B cell (primary cell): ENCODE measurements at regions not wholly inside any gene's neighbourhood (a gene's known extent, or its start where the extent isn't known, plus 50 kb on each side); places are given as distances from the start of the nearest gene placed in this dataset.

ENCODE experiments used
- ATAC-seq: fragments of 200-7000 bp; cut with Tn5 transposase; one replicate; pipeline ENCODE4 v1.10.0; 2021; ENCODE audit warnings: low read depth, mild to moderate bottlenecking, moderate number of reproducible peaks, moderate library complexity
- CTCF ChIA-PET: fragments of 350-600 bp; sonication (Branson Sonifier 250); formaldehyde crosslinking; loops from one replicate; lab custom pipeline; 2021; ENCODE audit warnings: antibody characterized with exemption, inconsistent platforms; lab: Charles Lee
- POLR2A ChIA-PET: fragments of 350-600 bp; sonication (Branson Sonifier 250); formaldehyde crosslinking; loops from one replicate; lab custom pipeline; 2021; ENCODE audit warnings: antibody characterized with exemption; lab: Charles Lee
- DNase-seq: peaks from one replicate; pipeline ENCODE4 v3.0.0; 2013
- H2AFZ ChIP-seq: 2 replicates; pipeline ENCODE4 v1.6.1; 2012; ENCODE audit warnings: mild to moderate bottlenecking, low read depth, low read length; ENCODE audit not compliant: insufficient read depth, poor library complexity, severe bottlenecking
- H3K27ac ChIP-seq, 2 donors: 1 replicate in 1 of 2; 2 replicates in 1 of 2; pipeline ENCODE4 v1.5.1; 2012 to 2013; ENCODE audit warnings: low read length in 2 of 2, mild to moderate bottlenecking in 2 of 2, moderate library complexity in 1 of 2
- H3K27me3 ChIP-seq, 4 experiments: fragments of 200-600 bp in 1 of 4; sonication (generic) in 1 of 4; replicated peaks in 1 of 4; 1 replicate in 2 of 4; 2 replicates in 2 of 4; pipeline versions ENCODE4 v1.6.1 to v1.7.0; 2013 to 2016; ENCODE audit warnings: low read length in 3 of 4, mild to moderate bottlenecking in 2 of 4, mixed read lengths in 1 of 4, moderate library complexity in 1 of 4; ENCODE audit not compliant: insufficient read depth in 4 of 4, control insufficient read depth in 3 of 4; ENCODE audit errors: control extremely low read depth in 1 of 4
- H3K36me3 ChIP-seq, 2 experiments: replicated peaks in 1 of 2; 1 replicate in 1 of 2; 2 replicates in 1 of 2; pipeline versions ENCODE4 v1.6.1 to v1.7.1; 2013; ENCODE audit warnings: low read length in 1 of 2; ENCODE audit not compliant: insufficient read depth in 2 of 2, control insufficient read depth in 1 of 2; ENCODE audit errors: control extremely low read depth in 1 of 2, extremely low read depth in 1 of 2
- H3K4me1 ChIP-seq, 2 donors: fragments of 200-600 bp in 1 of 2; sonication (generic) in 1 of 2; 1 replicate in 1 of 2; 2 replicates in 1 of 2; pipeline versions ENCODE4 v1.5.1 to v1.6.1; 2013 to 2017; ENCODE audit warnings: low read length in 2 of 2; ENCODE audit not compliant: control insufficient read depth in 2 of 2, insufficient read depth in 2 of 2
- H3K4me2 ChIP-seq: replicated peaks from 2 replicates; pipeline ENCODE3; 2012; ENCODE audit warnings: mild to moderate bottlenecking, low read depth, low read length; ENCODE audit not compliant: poor library complexity, severe bottlenecking
- H3K4me3 ChIP-seq, 5 experiments: fragments of 200-600 bp in 1 of 5; sonication (generic) in 1 of 5; 1 replicate in 3 of 5; 2 replicates in 2 of 5; pipeline versions ENCODE4 v1.5.1 to v1.7.0; 2011 to 2016; ENCODE audit warnings: low read length in 4 of 5, mild to moderate bottlenecking in 4 of 5, low read depth in 2 of 5, control low read depth in 1 of 5, moderate library complexity in 1 of 5; ENCODE audit not compliant: insufficient read depth in 1 of 5; ENCODE audit errors: control extremely low read depth in 1 of 5, extremely low read depth in 1 of 5
- H3K79me2 ChIP-seq: fragments of 200-600 bp; sonication (generic); one replicate; pipeline ENCODE4 v1.6.0; 2016; ENCODE audit warnings: low read length; ENCODE audit not compliant: control insufficient read depth, insufficient read depth
- H3K9ac ChIP-seq: fragments of 200-600 bp; sonication (generic); 2 replicates; pipeline ENCODE4 v1.6.1; 2017; ENCODE audit warnings: mild to moderate bottlenecking, low read length, moderate library complexity
- H3K9me3 ChIP-seq, 3 donors: one replicate each; pipeline versions ENCODE4 v1.6.1 to v1.7.1; 2013; ENCODE audit warnings: low read length in 2 of 3; ENCODE audit not compliant: control insufficient read depth in 2 of 3, insufficient read depth in 1 of 3; ENCODE audit errors: control extremely low read depth in 1 of 3
- H4K20me1 ChIP-seq: 2 replicates; pipeline ENCODE4 v1.6.0; 2012; ENCODE audit warnings: mild to moderate bottlenecking, low read length; ENCODE audit not compliant: insufficient read depth, control insufficient read depth, poor library complexity, severe bottlenecking
- H3K27ac Mint-ChIP-seq: one replicate; pipeline ENCODE4 v1.8.0; 2021; ENCODE audit warnings: mixed read lengths
- H3K27me3 Mint-ChIP-seq: one replicate; pipeline ENCODE4 v1.8.0; 2021; ENCODE audit warnings: mixed read lengths
- H3K4me1 Mint-ChIP-seq: one replicate; pipeline ENCODE4 v1.8.0; 2021; ENCODE audit warnings: mixed read lengths
- H3K4me3 Mint-ChIP-seq: one replicate; pipeline ENCODE4 v1.8.0; 2021; ENCODE audit warnings: mixed read lengths
- H3K9me3 Mint-ChIP-seq: one replicate; pipeline ENCODE4 v1.8.0; 2022; ENCODE audit warnings: mixed read lengths; ENCODE audit not compliant: insufficient read depth
- EZH2 ChIP-seq: IDR thresholded peaks from 2 replicates; pipeline ENCODE4 v1.6.1; 2012; ENCODE audit warnings: borderline replicate concordance, low read depth, mild to moderate bottlenecking, moderate library complexity, low read length; ENCODE audit not compliant: insufficient read depth, poor library complexity, severe bottlenecking
- WGBS: methylation state at CpG from one replicate; pipeline ENCODE4 v1.1.5; 2013; ENCODE audit warnings: missing lambda C conversion rate; ENCODE audit not compliant: insufficient coverage; 5-methylcytosine and 5-hydroxymethylcytosine counted together
- intact Hi-C: fragments of 100-400 bp; cut with micrococcal nuclease; formaldehyde crosslinking; loops from one replicate; pipeline ENCODE4 v1.10.0; 2022
- TF ChIP-seq, protein P1 (sequence below): fragments of 200-600 bp; IDR thresholded peaks from one replicate; pipeline ENCODE4 v1.8.0; 2022; ENCODE audit warnings: antibody characterized with exemption, mild to moderate bottlenecking

DNA sequence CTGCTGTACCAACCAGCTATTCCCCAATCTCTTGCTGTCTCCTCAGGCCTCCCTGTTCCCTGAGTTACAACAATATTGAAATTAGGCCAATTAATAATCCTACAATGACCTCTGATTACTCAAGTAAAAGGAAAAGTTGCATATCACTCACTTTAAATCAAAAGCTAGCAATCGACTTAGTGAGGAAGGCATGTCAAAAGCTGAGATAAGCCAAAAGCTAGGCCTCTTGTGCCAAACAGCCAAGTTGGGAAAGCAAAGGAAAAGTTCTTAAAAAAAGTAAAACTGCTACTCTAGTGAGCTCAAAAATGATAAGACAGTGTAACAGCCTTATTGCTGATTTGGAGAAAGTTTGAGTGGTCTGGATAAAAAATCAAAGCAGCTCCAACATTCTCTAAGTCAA is 129.8 kb downstream of the LSMEM1 start:
- ATAC-seq = no peak
- 60% methylated on average over 1 of the region's 1 CpG for WGBS
- no peaks in the 10 kb centered on the region for H3K79me2 ChIP-seq
- Mint-ChIP-seq H3K9me3 (no peaks in the 10 kb centered on the region), H3K27me3 (peaks cover 10% of the 10 kb centered on the region), H3K4me3 (no peak overlapping the region), H3K4me1 (no peaks in the 10 kb centered on the region), H3K27ac (no peak overlapping the region)
- ChIA-PET POLR2A (no interaction called here), CTCF (no interaction called here)
- H3K4me2 ChIP-seq = no peak overlapping the region
- no peaks in the 10 kb centered on the region for H4K20me1 ChIP-seq
- no peak overlapping the region for H2AFZ ChIP-seq
- no peaks in the 10 kb centered on the region for H3K4me1 ChIP-seq
- no peak overlapping the region for H3K27ac ChIP-seq
- DNase-seq = no peak
- no peaks in the 10 kb centered on the region for H3K36me3 ChIP-seq
- intact Hi-C loops = no loop called here
- TF ChIP-seq, protein P1, sequence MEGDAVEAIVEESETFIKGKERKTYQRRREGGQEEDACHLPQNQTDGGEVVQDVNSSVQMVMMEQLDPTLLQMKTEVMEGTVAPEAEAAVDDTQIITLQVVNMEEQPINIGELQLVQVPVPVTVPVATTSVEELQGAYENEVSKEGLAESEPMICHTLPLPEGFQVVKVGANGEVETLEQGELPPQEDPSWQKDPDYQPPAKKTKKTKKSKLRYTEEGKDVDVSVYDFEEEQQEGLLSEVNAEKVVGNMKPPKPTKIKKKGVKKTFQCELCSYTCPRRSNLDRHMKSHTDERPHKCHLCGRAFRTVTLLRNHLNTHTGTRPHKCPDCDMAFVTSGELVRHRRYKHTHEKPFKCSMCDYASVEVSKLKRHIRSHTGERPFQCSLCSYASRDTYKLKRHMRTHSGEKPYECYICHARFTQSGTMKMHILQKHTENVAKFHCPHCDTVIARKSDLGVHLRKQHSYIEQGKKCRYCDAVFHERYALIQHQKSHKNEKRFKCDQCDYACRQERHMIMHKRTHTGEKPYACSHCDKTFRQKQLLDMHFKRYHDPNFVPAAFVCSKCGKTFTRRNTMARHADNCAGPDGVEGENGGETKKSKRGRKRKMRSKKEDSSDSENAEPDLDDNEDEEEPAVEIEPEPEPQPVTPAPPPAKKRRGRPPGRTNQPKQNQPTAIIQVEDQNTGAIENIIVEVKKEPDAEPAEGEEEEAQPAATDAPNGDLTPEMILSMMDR = no peak
- no peak for TF ChIP-seq EZH2
- no peak overlapping the region for H3K4me3 ChIP-seq
- no peaks in the 10 kb centered on the region for H3K9me3 ChIP-seq
- no peak overlapping the region for H3K9ac ChIP-seq
- peaks cover 0 to 4% (median 3%) of the 10 kb centered on the region in 4 experiments for H3K27me3 ChIP-seq

DNA sequence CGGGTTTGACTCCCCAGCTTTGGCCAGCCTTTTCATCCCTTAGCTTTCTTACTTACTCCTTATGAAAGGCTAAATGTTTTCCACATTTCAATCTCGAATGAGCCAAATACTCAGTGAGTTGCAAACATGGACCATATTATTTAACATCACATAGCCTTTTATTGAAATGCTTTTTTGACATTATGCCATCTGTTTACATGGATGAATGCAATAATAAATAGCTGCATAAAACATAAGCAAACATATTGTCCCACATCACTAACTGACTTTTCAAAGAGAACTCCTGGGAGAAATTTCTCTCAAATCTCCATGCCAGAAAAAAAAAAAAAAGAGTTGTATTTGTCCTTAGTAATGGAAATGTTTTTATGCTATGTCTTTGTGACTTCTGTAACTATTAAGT is 134.9 kb downstream of the LSMEM1 start:
- H4K20me1 ChIP-seq = no peaks in the 10 kb centered on the region
- intact Hi-C loops = no loop called here
- Mint-ChIP-seq H3K9me3 (no peaks in the 10 kb centered on the region), H3K27ac (no peak overlapping the region), H3K4me1 (no peaks in the 10 kb centered on the region), H3K27me3 (peaks cover 7% of the 10 kb centered on the region), H3K4me3 (no peak overlapping the region)
- no peak overlapping the region for H3K4me3 ChIP-seq
- no peaks in the 10 kb centered on the region for H3K36me3 ChIP-seq
- no peak overlapping the region for H3K9ac ChIP-seq
- TF ChIP-seq, protein P1 = no peak
- TF ChIP-seq EZH2 = no peak
- ChIA-PET POLR2A (no interaction called here), CTCF (no interaction called here)
- no peak for DNase-seq
- no peak overlapping the region for H3K4me2 ChIP-seq
- no peak overlapping the region for H3K27ac ChIP-seq
- no peaks in the 10 kb centered on the region for H3K4me1 ChIP-seq
- no peaks in the 10 kb centered on the region for H3K9me3 ChIP-seq
- WGBS = 71% methylated on average over 1 of the region's 2 CpGs
- H3K27me3 ChIP-seq = peaks cover 0 to 3% (median 0%) of the 10 kb centered on the region in 4 experiments
- no peak overlapping the region for H2AFZ ChIP-seq
- no peaks in the 10 kb centered on the region for H3K79me2 ChIP-seq
- ATAC-seq = no peak
